ENCODE measurements at regions not wholly inside any gene's neighbourhood (a gene's known extent, or its start where the extent isn't known, plus 50 kb on each side); places are given as distances from the start of the nearest gene placed in this dataset.

DNA sequence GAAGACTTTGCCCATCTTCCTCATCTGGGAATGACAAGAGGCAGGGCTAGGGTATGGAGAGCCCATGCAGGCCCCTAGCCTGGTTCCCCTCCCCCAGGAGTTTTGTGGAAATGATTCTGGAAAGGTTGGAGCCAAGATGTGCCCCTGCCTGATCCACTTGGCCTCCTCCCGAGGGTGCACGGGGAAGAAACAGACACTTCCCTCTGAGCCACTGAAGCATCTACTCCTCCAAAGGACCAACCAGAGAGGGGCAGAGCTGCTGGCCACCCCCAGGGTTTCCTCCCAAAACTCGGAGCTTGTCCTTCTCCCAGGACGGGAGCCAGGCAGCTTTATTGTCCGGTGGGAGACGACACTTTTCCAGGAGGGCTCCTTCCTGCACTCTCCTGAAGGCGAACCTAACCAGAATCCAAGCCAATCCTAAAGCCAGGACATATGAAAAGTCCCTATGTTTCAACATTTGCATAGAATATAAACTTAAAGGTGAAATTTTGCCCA, 149.2 kb upstream of the COPS8 start:
- Histone ChIP-seq H4K20me1 (replicated peaks in 1 of 2; ENCODE audit: control insufficient read depth in 1 of 2, insufficient read depth in 2 of 2, low read length in 2 of 2) (no peaks in the 10 kb centered on the region), H3K23ac (ENCODE audit: insufficient read length) (no peak overlapping the region), H3K14ac (ENCODE audit: insufficient read length) (no peak overlapping the region), H3K23me2 (ENCODE audit: low read depth, low read length) (no peaks in the 10 kb centered on the region; the same call in 1 of the 2 replicates), H3K79me1 (ENCODE audit: low read depth, low read length) (no peaks in the 10 kb centered on the region), H2AFZ (ENCODE audit: low read length) (no peak overlapping the region), H3K56ac (replicated peaks; ENCODE audit: insufficient read length, low read depth, low read length) (no peak overlapping the region), H2BK5ac (ENCODE audit: low read depth, low read length) (no peak overlapping the region), H2AK5ac (ENCODE audit: low read depth, low read length) (no peak overlapping the region), H3K4me1 (replicated peaks in 1 of 4; ENCODE audit: control insufficient read depth in 3 of 4, insufficient read depth in 4 of 4, low read length in 3 of 4) (peaks cover 0 to 3% (median 0%) of the 10 kb centered on the region in 4 experiments; a peak in 1 of 7 replicates), H3K27ac (ENCODE audit: low read depth, low read length) (no peak overlapping the region), H3K18ac (ENCODE audit: extremely low read depth, low read length) (no peak overlapping the region), H2BK120ac (replicated peaks; ENCODE audit: low read depth, low read length) (no peak overlapping the region), H3K79me2 (ENCODE audit: control insufficient read depth in 1 of 2, insufficient read depth in 2 of 2, low read length in 2 of 2) (no peaks in the 10 kb centered on the region), H3K36me3 (ENCODE audit: control insufficient read depth in 2 of 4, insufficient read depth in 4 of 4, low read length in 3 of 4) (no peaks in the 10 kb centered on the region), H3K27me3 (replicated peaks in 1 of 4; ENCODE audit: control insufficient read depth in 3 of 4, extremely low read depth in 1 of 4, insufficient read depth in 3 of 4, low read length in 3 of 4) (no peaks in the 10 kb centered on the region), H4K91ac (replicated peaks; ENCODE audit: insufficient read length, low read length) (no peak overlapping the region), H3K4me2 (ENCODE audit: insufficient read depth in 1 of 2, low read depth in 2 of 2, low read length in 2 of 2) (no peak overlapping the region), H2BK15ac (ENCODE audit: low read length) (no peak overlapping the region), H2BK12ac (ENCODE audit: low read depth, low read length) (no peak overlapping the region), H3K4me3 (ENCODE audit: extremely low read depth in 1 of 4, insufficient read depth in 2 of 4, low read depth in 3 of 4, low read length in 4 of 4) (no peak overlapping the region), H3K9me3 (ENCODE audit: insufficient read depth in 2 of 2, low read depth in 1 of 2, low read length in 1 of 2) (no peaks in the 10 kb centered on the region), H2BK20ac (ENCODE audit: low read length) (no peak overlapping the region), H4K8ac (ENCODE audit: extremely low read depth, insufficient read depth, low read length) (no peak overlapping the region), H4K5ac (ENCODE audit: insufficient read length, low read depth, low read length) (no peak overlapping the region), H3K9ac (replicated peaks in 1 of 4; ENCODE audit: extremely low read depth in 1 of 4, low read depth in 3 of 4, low read length in 3 of 4) (no peak overlapping the region), H3K4ac (replicated peaks; ENCODE audit: insufficient read length, low read depth, low read length) (no peak overlapping the region)
- DNase-seq (ENCODE audit: low read depth in 1 of 2, low spot score in 2 of 2) (peak in 1 of 2 experiments; percentile 33), FAIRE-seq (no peak)
- 84% methylated on average over 7 of the region's 7 CpGs; no CpG with 5 or more reads in 1 of the 2 experiments for WGBS, 2 experiments (ENCODE audit: extremely low coverage in 1 of 2, insufficient coverage in 1 of 2, insufficient read length in 1 of 2, insufficient replicate concordance in 2 of 2, low coverage in 1 of 2, low lambda C conversion rate in 2 of 2, missing lambda C conversion rate in 1 of 2)
- no peak for TF ChIP-seq SP1 (IDR thresholded peaks at IDR 0.05; ENCODE audit: low read depth, low read length)
- TF ChIP-seq RFX5 (IDR thresholded peaks at IDR 0.05; ENCODE audit: borderline replicate concordance, low read depth, low read length), result no peak
- TF ChIP-seq SIX5 (IDR thresholded peaks at IDR 0.05; ENCODE audit: low read depth, low read length), result no peak
- CTCF ChIA-PET (ENCODE audit: partially characterized antibody), result interaction anchor here (1.2 kb wide), 1 partner anchor 424 kb away, joined by 3 read pairs; no protein-coding TSS in a partner anchor
- POLR2A ChIA-PET (ENCODE audit: partially characterized antibody), result interaction anchor here (0.6 kb wide), 1 partner anchor 31 kb away, joined by 3 read pairs; no protein-coding TSS in a partner anchor

Data from H1 (cell line).